Peyer's patch (tissue), 4 donors: ENCODE measurements at regions not wholly inside any gene's neighbourhood (a gene's known extent, or its start where the extent isn't known, plus 50 kb on each side); places are given as distances from the start of the nearest gene placed in this dataset.

ENCODE experiments used
- DNase-seq, 3 donors: peaks; one replicate each; pipeline ENCODE4 v3.0.0-alpha.2; 2017 to 2019
- H3K27ac ChIP-seq, 4 donors: fragments of 200-600 bp; sonication (generic); one replicate each; pipeline ENCODE4 v1.5.1; 2016 to 2019
- H3K27me3 ChIP-seq, 2 donors: fragments of 200-600 bp; sonication (generic); one replicate each; pipeline ENCODE4 v1.5.1; 2019
- H3K36me3 ChIP-seq, 3 donors: fragments of 200-600 bp; sonication (generic); one replicate each; pipeline ENCODE4 v1.5.1; 2016 to 2019
- H3K4me1 ChIP-seq, 4 donors: fragments of 200-600 bp; sonication (generic); one replicate each; pipeline ENCODE4 v1.5.1; 2016 to 2019
- H3K4me3 ChIP-seq, 4 donors: fragments of 200-600 bp; sonication (generic); 1 replicate in 3 of 4; 2 replicates in 1 of 4; pipeline ENCODE4 v1.5.1; 2016 to 2019; ENCODE audit warnings: mild to moderate bottlenecking in 1 of 4
- H3K9me3 ChIP-seq, 4 donors: fragments of 200-600 bp; sonication (generic); one replicate each; pipeline ENCODE4 v1.5.1; 2016 to 2019; ENCODE audit warnings: mild to moderate bottlenecking in 1 of 4
- POLR2A ChIP-seq, 2 donors: fragments of 450-650 bp; IDR thresholded peaks; one replicate each; pipeline ENCODE4 v1.5.1; 2017; ENCODE audit warnings: antibody characterized with exemption in 2 of 2, mild to moderate bottlenecking in 2 of 2, moderate library complexity in 2 of 2
- TF ChIP-seq, protein P1 (sequence below), 6 experiments: fragments of 450-650 bp in 4 of 6; fragments of 200-600 bp in 2 of 6; sonication (generic) in 1 of 6; IDR thresholded peaks; one replicate each; pipeline ENCODE4 v1.5.1; 2017 to 2019; ENCODE audit warnings: antibody characterized with exemption in 6 of 6, mild to moderate bottlenecking in 3 of 6, moderate library complexity in 1 of 6

GRCh38 chr4:58561170-58561569 lies 1451.0 kb upstream of the IGFBP7 start:
- Histone ChIP-seq H3K27ac (no peak overlapping the region), H3K4me1 (no peaks in the 10 kb centered on the region), H3K27me3 (no peaks in the 10 kb centered on the region), H3K4me3 (no peak overlapping the region), H3K9me3 (no peaks in the 10 kb centered on the region), H3K36me3 (no peaks in the 10 kb centered on the region)
- no peak for TF ChIP-seq POLR2A (IDR thresholded peaks at IDR 0.05)
- TF ChIP-seq, protein P1, sequence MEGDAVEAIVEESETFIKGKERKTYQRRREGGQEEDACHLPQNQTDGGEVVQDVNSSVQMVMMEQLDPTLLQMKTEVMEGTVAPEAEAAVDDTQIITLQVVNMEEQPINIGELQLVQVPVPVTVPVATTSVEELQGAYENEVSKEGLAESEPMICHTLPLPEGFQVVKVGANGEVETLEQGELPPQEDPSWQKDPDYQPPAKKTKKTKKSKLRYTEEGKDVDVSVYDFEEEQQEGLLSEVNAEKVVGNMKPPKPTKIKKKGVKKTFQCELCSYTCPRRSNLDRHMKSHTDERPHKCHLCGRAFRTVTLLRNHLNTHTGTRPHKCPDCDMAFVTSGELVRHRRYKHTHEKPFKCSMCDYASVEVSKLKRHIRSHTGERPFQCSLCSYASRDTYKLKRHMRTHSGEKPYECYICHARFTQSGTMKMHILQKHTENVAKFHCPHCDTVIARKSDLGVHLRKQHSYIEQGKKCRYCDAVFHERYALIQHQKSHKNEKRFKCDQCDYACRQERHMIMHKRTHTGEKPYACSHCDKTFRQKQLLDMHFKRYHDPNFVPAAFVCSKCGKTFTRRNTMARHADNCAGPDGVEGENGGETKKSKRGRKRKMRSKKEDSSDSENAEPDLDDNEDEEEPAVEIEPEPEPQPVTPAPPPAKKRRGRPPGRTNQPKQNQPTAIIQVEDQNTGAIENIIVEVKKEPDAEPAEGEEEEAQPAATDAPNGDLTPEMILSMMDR (IDR thresholded peaks at IDR 0.05), result no peak
- no peak for DNase-seq

GRCh38 chr4:58560736-58561135 lies 1450.6 kb upstream of the IGFBP7 start:
- H3K4me1 ChIP-seq, result no peaks in the 10 kb centered on the region

DNA sequence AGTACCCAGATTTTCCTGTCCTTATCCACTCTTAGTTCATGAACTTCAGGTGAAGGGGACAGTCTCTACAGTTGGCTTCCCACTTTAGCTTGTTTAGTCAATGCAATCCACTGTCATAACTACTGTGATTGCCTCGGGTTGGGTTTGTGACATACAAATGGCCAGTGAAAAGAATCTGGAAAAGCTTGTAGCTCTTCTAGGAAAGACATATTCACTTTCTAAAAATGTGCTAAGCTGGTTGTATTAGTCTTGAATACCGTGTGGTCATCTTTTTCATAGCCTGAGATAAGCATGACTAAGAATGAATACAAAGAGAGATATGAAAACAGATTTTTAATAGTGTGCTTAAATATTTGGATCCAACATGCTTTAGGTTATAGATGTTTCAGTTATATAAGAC lies 1443.5 kb upstream of the IGFBP7 start:
- Histone ChIP-seq H3K27me3 (no peaks in the 10 kb centered on the region), H3K36me3 (no peaks in the 10 kb centered on the region), H3K27ac (no peak overlapping the region), H3K4me1 (no peaks in the 10 kb centered on the region), H3K9me3 (no peaks in the 10 kb centered on the region), H3K4me3 (no peak overlapping the region)
- no peak for DNase-seq
- TF ChIP-seq, protein P1 (IDR thresholded peaks at IDR 0.05), result no peak
- no peak for TF ChIP-seq POLR2A (IDR thresholded peaks at IDR 0.05)

More at GRCh38 chr4:58560736-58561135, 1450.6 kb upstream of the IGFBP7 start:
- H3K4me3 ChIP-seq, result no peak overlapping the region
- TF ChIP-seq, protein P1 (IDR thresholded peaks at IDR 0.05), result no peak
- no peak for TF ChIP-seq POLR2A (IDR thresholded peaks at IDR 0.05)
- H3K27ac ChIP-seq, result no peak overlapping the region
- DNase-seq, result no peak
- H3K27me3 ChIP-seq, result no peaks in the 10 kb centered on the region
- no peaks in the 10 kb centered on the region for H3K9me3 ChIP-seq
- no peaks in the 10 kb centered on the region for H3K36me3 ChIP-seq

DNA sequence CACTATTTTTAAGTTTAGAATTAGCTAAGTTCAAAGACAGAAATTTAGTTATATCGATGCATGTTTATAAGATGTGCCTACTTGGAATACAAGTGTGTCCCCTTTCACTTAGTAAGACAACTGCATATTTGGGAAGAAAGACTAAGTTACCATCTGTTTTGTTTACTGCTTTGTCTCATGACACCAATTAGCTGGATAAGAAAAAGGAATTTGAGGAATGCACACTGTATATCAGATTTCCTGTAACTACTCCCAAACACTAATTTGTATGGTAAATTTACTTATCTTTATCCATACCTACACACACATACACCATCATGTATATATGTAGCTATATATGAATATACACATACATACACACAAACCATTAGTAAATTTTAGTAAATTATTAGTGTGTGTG lies 1442.8 kb upstream of the IGFBP7 start:
- H3K4me1 ChIP-seq, result no peaks in the 10 kb centered on the region
- TF ChIP-seq, protein P1 (IDR thresholded peaks at IDR 0.05), result no peak
- no peak for TF ChIP-seq POLR2A (IDR thresholded peaks at IDR 0.05)
- no peaks in the 10 kb centered on the region for H3K9me3 ChIP-seq
- no peaks in the 10 kb centered on the region for H3K36me3 ChIP-seq
- DNase-seq, result no peak
- no peak overlapping the region for H3K27ac ChIP-seq
- H3K27me3 ChIP-seq, result no peaks in the 10 kb centered on the region
- H3K4me3 ChIP-seq, result no peak overlapping the region

DNA sequence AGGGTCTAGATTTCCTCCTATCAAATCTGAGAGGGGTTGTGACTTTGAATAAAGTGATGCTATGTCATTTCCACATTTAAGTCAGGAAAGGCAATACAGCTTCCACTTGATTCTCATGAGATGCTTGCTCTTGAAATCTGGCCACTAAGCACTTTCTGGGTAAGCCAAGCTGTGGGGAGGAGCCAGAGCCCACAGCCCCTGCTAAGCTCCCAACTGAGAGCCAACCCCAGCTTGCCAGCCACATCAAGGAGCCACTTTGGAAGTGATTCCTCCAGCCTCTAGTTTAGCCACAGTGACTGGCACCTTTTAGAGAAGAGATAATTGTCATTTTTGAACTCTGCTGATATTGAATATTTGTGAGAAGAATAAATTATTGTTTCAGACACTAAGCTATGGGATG lies 1441.5 kb upstream of the IGFBP7 start:
- no peak for DNase-seq
- Histone ChIP-seq H3K4me1 (no peaks in the 10 kb centered on the region), H3K4me3 (no peak overlapping the region), H3K27me3 (no peaks in the 10 kb centered on the region), H3K27ac (no peak overlapping the region), H3K36me3 (no peaks in the 10 kb centered on the region), H3K9me3 (no peaks in the 10 kb centered on the region)
- no peak for TF ChIP-seq POLR2A (IDR thresholded peaks at IDR 0.05)
- TF ChIP-seq, protein P1 (IDR thresholded peaks at IDR 0.05), result no peak

DNA sequence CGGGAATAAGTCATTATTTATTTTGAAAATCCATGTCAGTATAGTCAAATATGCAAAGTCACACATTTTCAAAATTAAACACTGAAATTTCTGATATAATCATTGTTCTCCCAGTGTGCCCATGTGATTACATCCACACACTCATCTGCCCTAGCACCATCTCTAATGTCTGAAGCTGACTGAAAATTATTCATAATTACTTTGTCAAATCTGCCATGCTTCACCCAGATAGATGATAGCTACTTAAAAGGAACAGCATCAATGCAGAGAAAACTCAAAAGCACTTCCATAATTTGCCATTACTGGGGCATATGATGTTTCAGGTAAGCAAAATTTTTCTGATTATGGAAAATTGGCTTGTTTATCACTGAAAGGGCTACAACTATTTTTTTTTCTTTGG lies 1433.3 kb upstream of the IGFBP7 start:
- Histone ChIP-seq H3K4me3 (no peak overlapping the region), H3K4me1 (peaks cover 0 to 3% (median 0%) of the 10 kb centered on the region in 4 donors), H3K27ac (no peak overlapping the region), H3K27me3 (no peaks in the 10 kb centered on the region), H3K9me3 (no peaks in the 10 kb centered on the region), H3K36me3 (no peaks in the 10 kb centered on the region)
- DNase-seq, result no peak
- TF ChIP-seq POLR2A (IDR thresholded peaks at IDR 0.05), result no peak
- TF ChIP-seq, protein P1 (IDR thresholded peaks at IDR 0.05), result no peak
